GM12872 (cell line): ENCODE measurements at regions not wholly inside any gene's neighbourhood (a gene's known extent, or its start where the extent isn't known, plus 50 kb on each side); places are given as distances from the start of the nearest gene placed in this dataset.

ENCODE experiments used
- CTCF ChIP-seq: IDR thresholded peaks from 3 replicates; pipeline ENCODE4 v1.5.1; 2011; ENCODE audit warnings: low read depth, mild to moderate bottlenecking, low read length, moderate library complexity; ENCODE audit not compliant: insufficient read depth

- no peak for TF ChIP-seq CTCF
These were observed 155.2 kb upstream of the ALG10B start for GRCh38 chr12:38161123-38162000.

DNA sequence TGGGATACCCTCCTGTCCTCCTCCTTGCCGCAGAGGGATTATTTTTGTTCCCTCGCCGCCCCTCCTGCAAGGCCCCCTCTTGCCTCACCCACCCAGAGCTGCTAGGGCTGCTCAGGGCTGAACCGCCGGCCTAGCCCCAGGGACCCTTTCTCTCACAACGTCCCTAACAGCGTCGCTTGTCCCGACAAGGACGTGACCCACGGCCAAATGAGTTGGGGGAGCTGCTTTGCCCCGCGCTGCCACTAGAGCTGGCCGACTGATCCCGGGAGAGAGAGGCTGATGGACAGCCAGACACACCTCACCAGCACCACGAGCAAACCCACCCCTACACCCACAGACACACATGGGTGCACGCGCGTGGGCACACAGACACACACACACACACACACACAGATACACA, 154.6 kb upstream of the ALG10B start:
- TF ChIP-seq CTCF, result no peak

GRCh38 chr12:38162708-38163441, 153.7 kb upstream of the ALG10B start:
- TF ChIP-seq CTCF, result no peak

GRCh38 chr12:38163442-38163801, 153.2 kb upstream of the ALG10B start:
- no peak for TF ChIP-seq CTCF

- no peak for TF ChIP-seq CTCF
These were observed 150.3 kb upstream of the ALG10B start for GRCh38 chr12:38166225-38166624.

- no peak for TF ChIP-seq CTCF
These were observed 141.0 kb upstream of the ALG10B start for GRCh38 chr12:38175538-38175937.

GRCh38 chr12:38201461-38202276, 114.9 kb upstream of the ALG10B start:
- no peak for TF ChIP-seq CTCF
